Stromal cell of bone marrow (primary cell): ENCODE measurements at regions not wholly inside any gene's neighbourhood (a gene's known extent, or its start where the extent isn't known, plus 50 kb on each side); places are given as distances from the start of the nearest gene placed in this dataset.
"Not testable (repeated sequence)": the region's sequence is repeated elsewhere in the genome, so short reads cannot be mapped to it uniquely, and the experiment has no call there.

ENCODE experiments used
- DNase-seq: peaks from one replicate; pipeline ENCODE4 v3.0.0-alpha.2; 2012; ENCODE audit warnings: low read depth

- DNase-seq: no peak
Measured at GRCh38 chr7:56219017-56219416, 102.8 kb upstream of the NUPR2 start.

GRCh38 chr7:56218510-56218909, 102.3 kb upstream of the NUPR2 start:
- no peak for DNase-seq

- no peak for DNase-seq
Measured at GRCh38 chr7:56213574-56213973, 97.4 kb upstream of the NUPR2 start.

DNA sequence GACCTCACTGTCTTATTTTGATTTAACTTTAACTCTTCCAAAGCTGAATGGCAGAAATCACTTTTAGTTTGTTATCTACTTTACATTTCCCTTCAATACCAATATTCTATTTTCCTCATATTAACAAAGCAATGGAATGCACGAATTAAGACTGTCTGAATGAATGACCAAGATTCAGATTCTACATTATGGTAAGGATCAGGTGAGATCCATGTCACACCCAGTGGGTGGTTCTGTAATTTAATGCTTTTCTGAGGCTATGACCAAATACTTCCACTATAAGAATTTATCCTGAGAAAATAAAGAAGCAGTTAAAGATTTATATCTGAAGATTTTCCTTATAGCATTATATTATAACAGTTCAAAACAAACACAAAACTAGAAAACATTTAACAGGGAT, 90.2 kb upstream of the NUPR2 start:
- no peak for DNase-seq

DNA sequence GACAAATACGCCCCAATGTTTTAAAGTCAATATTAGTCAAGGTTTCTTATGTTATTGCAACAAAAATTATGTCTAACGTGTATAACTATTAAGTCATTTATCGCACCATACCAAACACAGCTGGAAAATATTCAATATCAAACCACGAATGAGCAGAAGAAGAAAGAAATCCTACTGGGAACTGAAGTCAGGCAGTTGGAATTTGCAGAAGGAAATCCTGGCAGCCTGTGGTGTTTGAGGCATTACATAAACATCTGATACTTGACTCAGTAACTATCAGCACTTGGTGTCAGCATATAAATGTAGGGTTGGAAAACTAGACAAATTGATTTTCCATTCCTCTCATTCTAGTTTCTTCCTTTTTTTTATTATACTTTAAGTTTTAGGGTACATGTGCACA, 83.4 kb upstream of the NUPR2 start:
- DNase-seq: peak; percentile 17

- DNase-seq: not testable (repeated sequence)
Measured at GRCh38 chr7:56196195-56196594, 80.0 kb upstream of the NUPR2 start.

GRCh38 chr7:56188823-56189346, 72.7 kb upstream of the NUPR2 start:
- peak; percentile 1 for DNase-seq

DNA sequence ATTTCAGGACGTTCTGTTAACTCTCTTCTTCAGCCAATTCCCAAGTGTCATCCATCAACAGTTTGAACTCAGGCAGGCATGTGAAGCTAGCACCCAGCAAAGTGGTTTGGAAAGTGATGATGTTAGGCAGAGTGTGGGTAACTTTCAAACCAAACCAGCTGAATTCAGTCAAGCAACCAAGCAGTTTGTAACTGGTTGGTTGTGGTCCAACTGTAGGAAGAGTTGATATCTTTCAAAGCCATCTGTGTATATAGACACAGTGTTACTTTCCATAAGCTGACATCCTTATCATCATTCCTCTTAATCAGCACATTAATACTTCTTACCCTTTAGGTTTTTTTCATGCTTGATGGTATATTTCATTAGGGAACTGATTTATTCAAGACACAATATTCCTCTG, 72.2 kb upstream of the NUPR2 start:
- DNase-seq: no peak

- no peak for DNase-seq
Measured at GRCh38 chr7:56181010-56181409, 64.8 kb upstream of the NUPR2 start.

DNA sequence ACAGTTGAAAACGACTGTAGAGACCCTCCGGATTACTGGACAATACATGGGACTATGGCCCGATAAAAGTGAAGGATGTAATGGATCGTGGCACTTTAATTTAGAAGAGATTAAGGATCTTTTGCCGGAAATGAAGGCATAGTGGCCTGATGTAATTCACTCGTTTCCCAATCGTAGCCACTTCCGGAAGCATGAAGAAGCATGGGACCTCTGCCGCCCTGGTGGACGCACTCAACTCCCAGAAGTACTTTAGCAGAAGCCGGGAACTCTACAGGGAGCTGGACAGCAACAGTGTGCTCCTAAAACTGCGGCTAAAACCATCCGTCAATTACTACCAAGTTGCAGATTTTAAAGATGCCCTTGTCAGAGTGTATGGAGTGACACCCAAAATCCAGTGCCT, 59.6 kb upstream of the NUPR2 start:
- no peak for DNase-seq

- no peak for DNase-seq
Measured at GRCh38 chr7:56174875-56175760, 58.9 kb upstream of the NUPR2 start.

DNA sequence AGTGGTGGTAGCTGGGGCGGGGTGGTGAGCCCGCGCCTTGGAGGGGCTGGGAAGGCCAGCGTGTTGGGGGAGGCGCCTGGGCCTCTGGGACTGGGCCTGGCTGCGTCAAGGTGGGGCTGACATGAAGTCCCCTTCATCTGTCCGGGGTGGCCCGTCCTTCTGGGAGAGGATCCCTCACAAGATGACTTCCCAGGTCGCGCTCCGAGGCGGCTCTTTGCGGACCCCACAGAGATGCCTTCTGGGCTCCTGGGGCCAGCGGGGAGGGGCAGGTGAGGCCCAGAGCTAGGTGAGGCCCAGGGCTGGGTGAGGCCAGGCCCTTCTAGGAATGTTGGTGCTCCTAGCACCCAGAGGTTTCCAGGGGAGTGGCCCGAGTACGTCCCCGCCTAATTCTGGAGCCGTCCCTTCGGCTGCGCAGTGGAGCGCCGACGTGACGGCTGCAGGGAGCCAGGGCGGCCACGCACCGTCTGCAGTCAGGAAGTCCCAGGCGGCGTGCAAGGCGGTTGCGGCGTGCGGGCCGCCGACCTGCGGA, 58.2 kb upstream of the NUPR2 start:
- DNase-seq: no peak
